Pancreas (tissue), 10 donors: ENCODE measurements at regions not wholly inside any gene's neighbourhood (a gene's known extent, or its start where the extent isn't known, plus 50 kb on each side); places are given as distances from the start of the nearest gene placed in this dataset.
"Not testable (repeated sequence)": the region's sequence is repeated elsewhere in the genome, so short reads cannot be mapped to it uniquely, and the experiment has no call there.

Experiments used
- ATAC-seq, 4 donors: fragments of 200-7000 bp; cut with Tn5 transposase; one replicate each; pipeline versions ENCODE4 v1.8.0 to v1.9.1; 2020; ENCODE audit warnings: mild to moderate bottlenecking in 4 of 4, moderate library complexity in 4 of 4
- DNase-seq, 6 donors: peaks; one replicate each; pipeline ENCODE4 v3.0.0-alpha.2; 2020
- FAIRE-seq: peaks from 2 replicates; lab custom pipeline; 2012; peaks lifted over from hg19 to GRCh38; lab: Jason Lieb, UNC
- H3K27ac ChIP-seq, 4 donors: fragments of 200-600 bp; sonication (generic); 1 replicate in 3 of 4; 2 replicates in 1 of 4; pipeline versions ENCODE4 v1.5.0 to v1.8.0; 2020
- H3K27me3 ChIP-seq, 4 donors: fragments of 200-600 bp; one replicate each; pipeline ENCODE4 v1.8.0; 2021
- H3K36me3 ChIP-seq, 3 donors: fragments of 200-600 bp; sonication (generic) in 1 of 3; one replicate each; pipeline versions ENCODE4 v1.5.0 to v1.8.0; 2020 to 2021
- H3K4me1 ChIP-seq, 3 donors: fragments of 200-600 bp; one replicate each; pipeline ENCODE4 v1.8.0; 2021
- H3K4me3 ChIP-seq, 4 donors: fragments of 200-600 bp; sonication (generic) in 2 of 4; one replicate each; pipeline versions ENCODE4 v1.5.0 to v1.8.0; 2020 to 2021
- H3K9me3 ChIP-seq, 4 donors: fragments of 200-600 bp; one replicate each; pipeline ENCODE4 v1.8.0; 2021
- CTCF ChIP-seq, 4 donors: fragments of 200-600 bp; sonication (generic) in 3 of 4; IDR thresholded peaks; one replicate each; pipeline versions ENCODE4 v1.5.0 to v1.8.0; 2021; ENCODE audit warnings: antibody characterized with exemption in 4 of 4
- WGBS, 2 donors: extraction: QIAGEN DNeasy Blood & Tissue Kit; methylation state at CpG; one replicate each; pipeline ENCODE4 v1.1.7; 2013; 5-methylcytosine and 5-hydroxymethylcytosine counted together
- intact Hi-C, 3 donors: fragments of 100-400 bp; cut with DNase I; formaldehyde crosslinking; loops; one replicate each; pipeline versions ENCODE4 v1.11.1 to v1.14.2; 2022
- donor health status: healthy with polysubstance abuse.
- donor health status: DM: no; HTN: no; CAD: no; lungs with moderate emphysema.
- donor health status: DM: no; HTN: no; CAD: no.
- donor health status: control.
- donor health status: control.
- donor health status: Bipolar disorder and iron deficiency.
- donor health status: DM: yes; HTN: yes; CAD: no.
- donor health status: DM: no; HTN: no; CAD: no.
- donor health status: DM: no; HTN: no; CAD: no.
- donor health status: DM: yes; HTN: yes; CAD: no.

DNA sequence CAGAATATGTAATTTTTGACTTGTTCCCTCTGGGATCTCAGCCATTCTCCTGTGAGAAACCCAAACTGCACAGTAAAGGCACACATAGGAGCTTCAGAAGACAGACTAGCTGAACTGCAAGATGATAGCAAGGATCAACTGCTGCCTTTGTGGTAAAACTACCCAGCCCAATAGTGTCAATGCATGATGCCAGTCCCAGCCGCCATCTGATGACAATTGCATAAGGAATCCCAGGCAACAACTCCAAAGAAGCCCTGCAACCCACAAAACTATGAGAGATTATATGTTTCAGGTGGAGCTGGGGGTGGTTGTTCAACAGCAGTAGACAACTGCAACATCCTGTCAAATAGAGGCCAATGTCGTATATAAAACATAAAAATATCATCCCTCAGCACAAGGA is 192.4 kb upstream of the ARPP21 start:
- no peak for TF ChIP-seq CTCF (IDR thresholded peaks at IDR 0.05)
- Histone ChIP-seq H3K27ac (no peak overlapping the region), H3K27me3 (no peaks in the 10 kb centered on the region), H3K9me3 (no peaks in the 10 kb centered on the region), H3K36me3 (no peaks in the 10 kb centered on the region), H3K4me3 (no peak overlapping the region), H3K4me1 (no peaks in the 10 kb centered on the region)
- no peak for FAIRE-seq
- DNase-seq = no peak
- intact Hi-C loops = no loop called here
- WGBS, 2 donors = 74 to 83% methylated on average over 2 of the region's 2 CpGs
- no peak for ATAC-seq

- Histone ChIP-seq H3K4me1 (no peaks in the 10 kb centered on the region), H3K27me3 (no peaks in the 10 kb centered on the region), H3K36me3 (no peaks in the 10 kb centered on the region), H3K9me3 (no peaks in the 10 kb centered on the region), H3K4me3 (no peak overlapping the region), H3K27ac (no peak overlapping the region)
- 8 to 9% methylated on average over 1 of the region's 1 CpG for WGBS, 2 donors
- DNase-seq (no peak), FAIRE-seq (no peak), ATAC-seq (no peak)
- intact Hi-C loops = no loop called here
- no peak for TF ChIP-seq CTCF (IDR thresholded peaks at IDR 0.05)
Observed at GRCh38 chr3:35448121-35448520, 191.2 kb upstream of the ARPP21 start.

- TF ChIP-seq CTCF (IDR thresholded peaks at IDR 0.05) = no peak
- no peak for DNase-seq
- 55 to 65% methylated on average over 1 of the region's 1 CpG for WGBS, 2 donors
- FAIRE-seq = no peak
- Histone ChIP-seq H3K27me3 (no peaks in the 10 kb centered on the region), H3K36me3 (no peaks in the 10 kb centered on the region), H3K9me3 (no peaks in the 10 kb centered on the region), H3K27ac (no peak overlapping the region), H3K4me3 (no peak overlapping the region), H3K4me1 (no peaks in the 10 kb centered on the region)
- intact Hi-C loops = no loop called here
- no peak for ATAC-seq
Observed at GRCh38 chr3:35448681-35449080, 190.6 kb upstream of the ARPP21 start.

DNA sequence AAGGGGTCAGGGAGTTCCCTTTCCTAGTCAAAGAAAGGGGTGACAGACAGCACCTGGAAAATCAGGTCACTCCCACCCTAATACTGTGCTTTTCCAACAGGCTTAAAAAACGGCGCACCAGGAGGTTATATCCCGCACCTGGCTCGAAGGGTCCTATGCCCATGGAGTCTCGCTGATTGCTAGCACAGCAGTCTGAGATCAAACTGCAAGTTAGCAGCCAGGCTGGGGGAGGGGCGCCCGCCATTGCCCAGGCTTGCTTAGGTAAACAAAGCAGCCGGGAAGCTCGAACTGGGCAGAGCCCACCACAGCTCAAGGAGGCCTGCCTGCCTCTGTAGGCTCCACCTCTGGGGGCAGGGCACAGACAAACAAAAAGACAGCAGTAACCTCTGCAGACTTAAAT is 184.5 kb upstream of the ARPP21 start:
- WGBS, 2 donors = 75 to 89% methylated on average over 7 to 9 of the region's 9 CpGs

DNA sequence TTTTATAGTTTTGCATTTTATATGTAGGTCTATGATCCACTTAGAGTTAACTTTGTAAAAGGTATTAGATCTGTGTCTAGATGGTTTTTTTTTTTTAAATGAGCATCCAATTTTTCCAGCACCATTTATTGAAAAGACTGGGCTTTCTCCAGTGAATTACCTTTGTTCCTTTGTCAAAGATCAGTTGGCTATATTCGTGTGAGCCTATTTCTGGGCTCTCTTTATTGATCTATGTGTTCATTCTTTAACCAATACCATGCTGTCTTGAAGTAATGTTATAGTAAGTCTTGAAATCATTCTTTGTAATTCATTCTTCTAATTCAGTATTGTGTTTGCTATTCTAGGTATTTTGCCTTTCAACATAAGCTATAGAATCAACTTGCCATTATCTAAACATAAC is 165.4 kb upstream of the ARPP21 start:
- intact Hi-C loops = no loop called here
- no peak for DNase-seq
- no peak for FAIRE-seq
- H3K4me1 ChIP-seq = no peaks in the 10 kb centered on the region
- no peak for TF ChIP-seq CTCF (IDR thresholded peaks at IDR 0.05)
- ATAC-seq = no peak
- H3K27ac ChIP-seq = no peak overlapping the region
- no peaks in the 10 kb centered on the region for H3K36me3 ChIP-seq
- no peak overlapping the region for H3K4me3 ChIP-seq
- H3K27me3 ChIP-seq = no peaks in the 10 kb centered on the region
- H3K9me3 ChIP-seq = no peaks in the 10 kb centered on the region
- WGBS, 2 donors = 0 to 6% methylated on average over 1 of the region's 1 CpG

More for the DNA sequence above, 184.5 kb upstream of the ARPP21 start:
- ATAC-seq, DNase-seq, H3K9me3 ChIP-seq, H3K27me3 ChIP-seq, H3K4me1 ChIP-seq, FAIRE-seq, intact Hi-C loops, H3K4me3 ChIP-seq, H3K36me3 ChIP-seq, H3K27ac ChIP-seq: not testable (repeated sequence)

DNA sequence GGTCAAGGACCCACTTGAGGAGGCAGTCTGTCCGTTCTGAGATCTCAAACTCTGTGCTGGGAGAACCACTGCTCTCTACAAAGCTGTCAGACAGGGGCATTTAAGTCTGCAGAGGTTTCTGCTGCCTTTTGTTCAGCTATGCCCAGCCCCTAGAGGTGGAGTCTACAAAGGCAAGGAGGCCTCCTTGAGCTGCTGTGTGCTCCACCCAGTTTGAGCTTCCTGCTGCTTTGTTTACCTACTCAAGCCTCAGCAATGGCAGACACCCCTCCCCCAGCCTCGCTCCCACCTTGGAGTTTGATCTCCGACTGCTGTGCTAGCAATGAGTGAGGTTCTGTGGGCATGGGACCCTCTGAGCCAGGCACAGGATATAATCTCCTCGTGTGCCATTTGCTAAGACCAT is 156.8 kb upstream of the ARPP21 start:
- H3K27me3 ChIP-seq, FAIRE-seq, H3K36me3 ChIP-seq, ATAC-seq, H3K27ac ChIP-seq, intact Hi-C loops, DNase-seq, H3K4me3 ChIP-seq, H3K9me3 ChIP-seq, H3K4me1 ChIP-seq: not testable (repeated sequence)
- WGBS, 2 donors = 47 to 54% methylated on average over 4 of the region's 4 CpGs
